Natural killer cell treated with Interleukin-12 subunit alpha and Interleukin-12 subunit beta and Interleukin-15 and Interleukin-18, amount 100 ng/mL, for 72 hours (primary cell): ENCODE measurements at regions not wholly inside any gene's neighbourhood (a gene's known extent, or its start where the extent isn't known, plus 50 kb on each side); places are given as distances from the start of the nearest gene placed in this dataset.

Experiments used
- ATAC-seq, 2 donors: fragments of 150-1000 bp; cut with Tn5 transposase in 1 of 2; sonication (Bioruptor Pico), chemical (Tn5 transposase) in 1 of 2; 2 replicates each; pipeline ENCODE4 v1.10.0; 2021
- DNase-seq: peaks from one replicate; pipeline ENCODE4 v3.0.0; 2022; ENCODE audit warnings: low spot score
- H3K27ac Mint-ChIP-seq, 2 donors: 1 replicate in 1 of 2; 2 replicates in 1 of 2; pipeline ENCODE4 v1.8.0; 2022; ENCODE audit warnings: mixed read lengths in 2 of 2, mild to moderate bottlenecking in 1 of 2, moderate library complexity in 1 of 2
- H3K27me3 Mint-ChIP-seq, 2 donors: 1 replicate in 1 of 2; 2 replicates in 1 of 2; pipeline ENCODE4 v1.8.0; 2022; ENCODE audit warnings: mixed read lengths in 2 of 2
- H3K36me3 Mint-ChIP-seq: one replicate; pipeline ENCODE4 v1.8.0; 2022; ENCODE audit warnings: mixed read lengths
- H3K4me1 Mint-ChIP-seq, 2 donors: 1 replicate in 1 of 2; 2 replicates in 1 of 2; pipeline ENCODE4 v1.8.0; 2022; ENCODE audit warnings: low read depth in 2 of 2, mixed read lengths in 2 of 2, mild to moderate bottlenecking in 1 of 2
- H3K4me3 Mint-ChIP-seq: one replicate; pipeline ENCODE4 v1.8.0; 2022; ENCODE audit warnings: mixed read lengths
- H3K9me3 Mint-ChIP-seq: 2 replicates; pipeline ENCODE4 v1.8.0; 2022; ENCODE audit warnings: mixed read lengths

DNA sequence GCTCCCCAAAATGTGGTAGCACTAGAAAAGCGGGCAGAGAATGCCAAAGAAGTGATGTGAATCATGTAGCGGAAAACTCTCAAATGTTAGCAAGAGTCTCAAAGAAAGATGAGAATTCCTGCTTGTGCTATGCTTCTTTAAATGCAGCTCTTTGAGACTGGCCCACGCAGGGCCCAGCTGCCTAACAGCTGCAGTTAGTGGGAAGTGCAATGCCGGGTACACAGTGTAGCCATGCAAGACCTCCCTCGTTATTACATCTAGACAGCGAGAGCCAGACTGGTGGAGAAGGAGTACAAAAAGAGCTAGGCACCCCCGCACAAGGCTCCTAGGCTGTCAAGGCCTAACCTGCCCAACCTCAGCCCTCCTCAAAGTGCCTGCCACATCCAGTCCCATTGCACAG is 201.7 kb upstream of the PRDM1 start:
- no peaks in the 10 kb centered on the region for H3K36me3 Mint-ChIP-seq
- ATAC-seq (no peak), DNase-seq (no peak)
- H3K4me3 Mint-ChIP-seq = no peak overlapping the region
- no peak overlapping the region for H3K27ac Mint-ChIP-seq
- peaks cover 19 to 30% of the 10 kb centered on the region in 2 donors for H3K27me3 Mint-ChIP-seq
- no peaks in the 10 kb centered on the region for H3K9me3 Mint-ChIP-seq
- peaks cover 31 to 52% of the 10 kb centered on the region in 2 donors for H3K4me1 Mint-ChIP-seq

DNA sequence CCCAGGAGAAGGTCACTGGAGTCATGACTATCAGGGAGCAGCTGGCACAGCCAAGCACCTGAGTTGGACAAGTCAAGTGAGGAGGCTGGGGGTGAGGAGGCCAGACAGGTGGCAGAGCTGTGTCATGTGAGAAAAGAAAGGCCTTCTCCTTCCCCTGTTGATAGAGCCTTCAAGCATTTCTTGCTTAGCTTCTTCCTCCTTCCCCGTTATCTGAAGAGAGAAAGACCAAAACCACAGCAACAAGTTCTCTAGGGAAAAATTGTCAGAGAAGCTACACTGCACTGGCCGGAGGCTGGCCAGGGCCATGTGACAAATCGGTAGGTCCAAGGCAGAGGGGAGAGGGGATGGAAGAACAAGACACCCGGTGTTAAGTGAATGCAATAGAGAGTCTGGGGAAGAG is 202.1 kb upstream of the PRDM1 start:
- ATAC-seq = no peak
- no peak for DNase-seq
- H3K9me3 Mint-ChIP-seq = no peaks in the 10 kb centered on the region
- H3K36me3 Mint-ChIP-seq = no peaks in the 10 kb centered on the region
- no peak overlapping the region for H3K4me3 Mint-ChIP-seq
- peaks cover 30 to 50% of the 10 kb centered on the region in 2 donors for H3K4me1 Mint-ChIP-seq
- peaks cover 22 to 34% of the 10 kb centered on the region in 2 donors for H3K27me3 Mint-ChIP-seq
- no peak overlapping the region for H3K27ac Mint-ChIP-seq

DNA sequence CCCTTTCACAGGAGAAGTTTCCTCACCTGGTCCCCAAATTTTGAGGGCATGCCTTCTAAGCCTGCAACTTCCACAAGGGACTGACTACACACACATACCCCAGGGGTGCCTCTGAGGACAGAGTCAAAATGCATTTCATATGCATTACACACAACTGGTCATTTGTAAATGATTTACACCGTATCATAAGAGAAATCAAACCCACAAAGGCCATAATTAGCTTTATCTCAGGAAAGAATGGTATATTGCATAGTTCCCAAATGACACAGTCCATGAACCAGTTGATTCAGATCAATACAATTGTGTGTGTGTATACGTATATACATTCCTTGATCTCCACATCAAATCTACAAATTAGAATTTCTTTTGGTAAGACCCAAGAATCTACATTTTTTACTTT is 203.3 kb upstream of the PRDM1 start:
- Mint-ChIP-seq H3K27ac (no peak overlapping the region), H3K36me3 (peaks cover 5% of the 10 kb centered on the region), H3K27me3 (peaks cover 32 to 46% of the 10 kb centered on the region in 2 donors), H3K4me3 (no peak overlapping the region), H3K4me1 (peaks cover 27 to 50% of the 10 kb centered on the region in 2 donors), H3K9me3 (peaks cover 3% of the 10 kb centered on the region)
- DNase-seq (no peak), ATAC-seq (no peak)

DNA sequence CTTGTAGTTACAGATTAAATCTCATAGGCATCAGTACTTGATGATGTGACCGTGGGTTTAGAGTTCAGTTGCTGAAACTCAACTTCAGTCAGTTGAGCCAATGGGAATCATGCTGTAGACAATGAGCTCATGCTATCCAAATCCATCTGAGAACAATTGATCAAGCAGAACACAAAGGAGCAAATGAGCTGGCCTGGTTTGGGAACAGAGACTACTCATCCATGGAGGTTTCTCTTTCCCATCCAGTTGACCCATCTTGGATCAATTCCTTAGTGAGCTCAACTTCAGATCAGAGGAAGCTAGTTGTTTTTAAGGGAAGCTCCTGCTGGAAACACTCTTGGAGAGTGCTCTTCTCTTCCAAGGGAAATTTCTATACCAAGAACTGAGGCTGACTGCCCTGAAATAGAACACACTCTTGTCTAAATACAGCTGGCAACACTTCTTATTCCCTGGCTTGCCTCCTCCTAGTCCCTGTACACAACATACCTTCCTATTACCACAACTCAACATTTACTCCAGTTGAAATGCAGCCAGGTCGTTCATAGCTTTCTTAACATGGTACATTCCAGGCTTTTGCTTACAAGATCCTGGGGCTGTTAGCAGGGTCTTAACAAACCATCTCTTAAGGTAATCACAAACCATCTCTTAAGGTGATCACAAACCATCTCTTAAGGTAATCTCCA is 203.9 kb upstream of the PRDM1 start:
- Mint-ChIP-seq H3K27me3 (peaks cover 34 to 49% of the 10 kb centered on the region in 2 donors), H3K4me1 (peaks cover 22 to 45% of the 10 kb centered on the region in 2 donors), H3K27ac (no peak overlapping the region), H3K4me3 (no peak overlapping the region), H3K36me3 (peaks cover 7% of the 10 kb centered on the region), H3K9me3 (peaks cover 3% of the 10 kb centered on the region)
- ATAC-seq = no peak
- no peak for DNase-seq

DNA sequence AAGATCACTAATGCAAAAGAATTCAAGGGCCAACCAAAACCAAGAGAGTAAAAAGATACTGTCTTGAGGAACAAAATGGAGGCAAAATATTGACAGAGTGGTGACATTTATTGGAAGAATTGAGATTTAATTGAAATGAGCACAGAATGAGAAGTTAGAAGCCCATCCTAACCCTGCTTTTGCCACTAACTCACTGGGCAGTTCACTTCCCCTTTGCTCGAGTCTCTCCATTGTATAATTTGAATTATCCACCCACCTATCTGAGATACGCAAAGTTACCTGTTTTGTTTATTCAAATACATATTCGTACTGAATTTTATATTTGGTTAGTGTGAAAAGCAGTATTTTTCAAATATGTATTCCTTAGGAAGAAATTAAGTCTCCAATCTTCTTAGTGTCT is 204.5 kb upstream of the PRDM1 start:
- peaks cover 17 to 39% of the 10 kb centered on the region in 2 donors for H3K4me1 Mint-ChIP-seq
- peaks cover 34 to 49% of the 10 kb centered on the region in 2 donors for H3K27me3 Mint-ChIP-seq
- no peak overlapping the region for H3K27ac Mint-ChIP-seq
- no peak for DNase-seq
- H3K9me3 Mint-ChIP-seq = peaks cover 3% of the 10 kb centered on the region
- peaks cover 7% of the 10 kb centered on the region for H3K36me3 Mint-ChIP-seq
- no peak overlapping the region for H3K4me3 Mint-ChIP-seq
- no peak for ATAC-seq

DNA sequence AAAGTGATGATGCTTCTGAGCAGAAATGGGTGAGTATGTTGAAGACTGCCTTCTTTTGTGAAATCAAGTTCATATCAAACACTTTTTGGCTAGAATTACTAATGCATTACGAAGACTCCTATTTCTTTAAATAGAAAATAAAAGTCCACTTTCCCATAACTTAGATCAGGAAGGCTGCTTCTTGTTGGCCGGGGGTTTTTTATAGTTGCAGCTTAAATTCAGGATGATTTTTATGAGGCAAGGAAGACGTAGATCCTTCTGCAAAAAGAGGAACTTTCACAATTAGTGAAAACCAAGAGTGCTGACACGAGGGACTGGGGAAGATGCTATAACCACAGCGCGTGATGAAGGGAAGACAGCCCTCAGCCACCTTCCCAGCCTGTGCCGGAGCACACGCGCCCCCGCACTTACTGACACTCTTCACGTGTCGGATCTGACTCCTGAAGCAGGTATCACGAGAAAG is 206.1 kb upstream of the PRDM1 start:
- Mint-ChIP-seq H3K27ac (peak overlapping the region in 1 of 2 donors; percentile 40), H3K4me3 (peak overlapping the region; percentile 28), H3K36me3 (peaks cover 7% of the 10 kb centered on the region), H3K9me3 (peaks cover 3% of the 10 kb centered on the region), H3K4me1 (peaks cover 16 to 29% of the 10 kb centered on the region in 2 donors), H3K27me3 (peaks cover 35 to 55% of the 10 kb centered on the region in 2 donors)
- ATAC-seq (peak; percentile 74 to 80), DNase-seq (no peak)

DNA sequence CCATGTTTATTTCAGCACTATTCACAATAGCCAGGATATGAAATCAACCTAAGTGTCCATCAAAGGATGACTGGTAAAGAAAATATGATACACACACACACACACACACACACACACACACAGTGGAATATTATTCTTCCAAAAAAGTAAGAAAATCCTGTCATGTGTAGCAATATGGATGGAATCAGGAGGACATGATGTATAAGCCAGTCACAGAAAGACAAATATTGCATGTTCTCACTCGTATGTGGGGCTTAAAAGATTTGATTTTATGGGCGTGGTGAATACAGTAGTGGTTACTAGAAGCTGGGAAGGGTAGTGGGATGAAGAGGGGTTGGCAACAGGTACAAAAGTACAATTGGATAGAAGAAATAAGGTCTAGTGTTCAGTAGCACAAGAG is 207.0 kb upstream of the PRDM1 start:
- Mint-ChIP-seq H3K36me3 (peaks cover 7% of the 10 kb centered on the region), H3K4me3 (no peak overlapping the region), H3K9me3 (peaks cover 3% of the 10 kb centered on the region), H3K27me3 (peaks cover 40 to 58% of the 10 kb centered on the region in 2 donors), H3K27ac (no peak overlapping the region), H3K4me1 (peaks cover 18 to 25% of the 10 kb centered on the region in 2 donors)
- ATAC-seq (no peak), DNase-seq (no peak)

DNA sequence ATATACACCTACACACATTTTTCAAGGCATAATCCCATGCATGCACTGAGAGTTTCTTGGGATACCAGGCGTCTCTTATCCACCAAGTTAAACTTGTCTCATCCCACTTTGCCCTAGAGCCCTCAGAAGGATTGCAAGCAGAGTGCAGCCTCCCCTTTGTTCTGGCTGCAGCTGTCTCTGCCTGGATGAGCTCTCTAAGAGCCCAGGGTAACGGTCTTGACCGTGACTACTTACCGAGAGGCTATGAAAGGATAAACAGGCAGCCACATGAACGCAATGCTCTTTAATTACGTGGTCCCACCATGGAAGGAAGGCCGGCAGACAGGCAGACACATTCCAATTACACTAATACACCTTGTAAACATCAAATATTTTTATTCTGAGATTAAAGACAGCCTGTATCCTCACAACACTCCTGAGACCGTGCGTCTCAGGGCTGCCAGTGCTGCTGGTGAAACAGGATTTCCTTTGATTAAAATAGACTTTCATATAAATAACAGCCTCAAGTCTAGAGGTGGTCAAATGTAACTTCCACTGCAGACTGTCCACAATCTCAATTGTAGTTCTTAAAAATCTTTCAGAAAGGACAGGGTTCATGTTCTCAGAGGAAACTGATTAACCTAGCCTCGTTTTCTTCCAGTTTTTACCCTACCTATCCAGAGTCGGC is 210.0 kb upstream of the PRDM1 start:
- ATAC-seq = no peak

DNA sequence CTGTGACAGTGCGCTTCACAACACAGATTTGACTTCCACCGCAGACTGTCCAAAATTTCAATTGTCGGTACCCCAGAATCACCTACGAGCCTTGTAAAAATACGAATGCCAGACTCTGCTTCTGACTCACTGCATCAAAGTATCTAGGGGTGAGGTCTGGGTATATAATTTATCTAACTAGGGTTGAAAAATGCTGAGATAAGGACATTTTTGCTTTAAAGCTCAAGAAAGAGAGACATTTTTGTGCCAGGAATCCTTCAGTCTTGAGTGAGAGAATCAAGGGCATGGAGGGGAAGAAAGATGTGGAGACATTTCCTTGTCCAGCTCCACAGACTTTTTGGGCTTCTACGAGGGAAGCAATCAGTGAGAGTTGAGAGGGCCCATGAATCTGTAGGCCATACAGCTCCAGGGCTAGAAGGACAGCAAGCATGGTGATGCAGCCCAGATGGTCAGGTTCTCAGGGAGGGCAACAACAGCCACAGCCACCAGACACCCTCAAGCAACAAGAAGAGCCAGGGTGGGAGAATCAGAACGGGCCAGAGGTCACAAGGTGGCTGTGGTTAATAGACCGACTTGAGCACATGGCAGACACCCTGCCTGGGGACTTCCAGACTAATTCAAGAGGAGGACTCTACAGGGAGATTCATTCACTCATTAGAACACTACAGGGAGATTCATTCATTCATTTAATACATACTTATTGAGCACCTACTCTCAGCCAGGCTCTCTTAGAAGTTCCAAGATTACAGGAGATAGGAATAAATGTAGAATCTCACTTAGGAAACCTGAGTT is 211.1 kb upstream of the PRDM1 start:
- H3K36me3 Mint-ChIP-seq = peaks cover 7% of the 10 kb centered on the region
- DNase-seq (no peak), ATAC-seq (no peak)
- peaks cover 32 to 35% of the 10 kb centered on the region in 2 donors for H3K27me3 Mint-ChIP-seq
- no peak overlapping the region for H3K27ac Mint-ChIP-seq
- peaks cover 10 to 18% of the 10 kb centered on the region in 2 donors for H3K4me1 Mint-ChIP-seq
- H3K4me3 Mint-ChIP-seq = no peak overlapping the region
- peaks cover 3% of the 10 kb centered on the region for H3K9me3 Mint-ChIP-seq

More for the DNA sequence above, 210.0 kb upstream of the PRDM1 start:
- Mint-ChIP-seq H3K4me1 (peaks cover 15 to 26% of the 10 kb centered on the region in 2 donors), H3K27me3 (peaks cover 35 to 46% of the 10 kb centered on the region in 2 donors), H3K36me3 (peaks cover 7% of the 10 kb centered on the region), H3K9me3 (peaks cover 3% of the 10 kb centered on the region), H3K27ac (no peak overlapping the region), H3K4me3 (no peak overlapping the region)
- no peak for DNase-seq

DNA sequence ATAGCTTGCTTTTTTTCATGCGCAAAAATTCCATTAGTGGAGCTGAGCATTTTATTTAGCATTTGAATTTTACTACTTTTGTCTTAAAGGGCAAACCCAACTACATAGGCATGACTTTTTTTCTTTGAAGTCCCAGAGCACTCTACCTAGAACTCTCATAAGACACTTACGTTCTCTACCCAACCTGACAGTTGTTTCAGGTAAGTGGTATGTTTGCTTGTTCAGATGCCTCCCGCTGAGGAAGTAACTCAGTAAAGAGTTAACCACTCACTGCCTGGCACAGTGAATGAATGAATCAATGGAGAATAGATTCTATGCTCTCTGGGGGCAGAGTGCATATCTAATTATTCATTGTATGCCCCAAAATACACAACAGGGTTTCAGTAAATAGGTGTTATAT is 212.3 kb upstream of the PRDM1 start:
- DNase-seq = no peak
- H3K27ac Mint-ChIP-seq = no peak overlapping the region
- peaks cover 3% of the 10 kb centered on the region for H3K9me3 Mint-ChIP-seq
- peaks cover 9 to 15% of the 10 kb centered on the region in 2 donors for H3K4me1 Mint-ChIP-seq
- ATAC-seq = no peak
- peaks cover 7% of the 10 kb centered on the region for H3K36me3 Mint-ChIP-seq
- H3K4me3 Mint-ChIP-seq = peak overlapping the region; percentile 4
- H3K27me3 Mint-ChIP-seq = peaks cover 28 to 29% of the 10 kb centered on the region in 2 donors

DNA sequence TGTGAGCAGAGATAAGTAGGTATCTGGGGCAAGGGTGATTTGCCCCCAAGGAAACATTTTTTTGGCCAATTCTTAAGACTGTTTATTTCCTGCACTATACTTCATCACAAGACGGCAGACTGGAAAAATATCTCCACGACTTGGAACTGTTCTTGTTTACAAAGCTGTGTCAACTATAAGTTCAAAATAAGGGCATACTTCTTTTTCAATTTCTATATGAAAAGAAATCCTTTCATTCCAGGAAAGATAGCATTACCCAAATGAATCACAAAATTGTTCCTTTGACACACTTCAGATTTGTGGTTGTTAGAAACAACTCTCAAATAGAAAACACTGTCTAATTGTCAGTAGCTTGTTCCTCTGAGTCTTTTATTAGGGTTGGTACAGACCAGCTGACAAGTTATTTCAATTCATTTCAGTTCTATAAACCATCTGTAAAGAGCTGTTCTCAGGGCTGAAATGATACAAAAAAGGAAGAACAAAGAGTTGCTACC is 212.9 kb upstream of the PRDM1 start:
- Mint-ChIP-seq H3K9me3 (peaks cover 3% of the 10 kb centered on the region), H3K4me3 (peak overlapping the region; percentile 4), H3K27me3 (peaks cover 22 to 24% of the 10 kb centered on the region in 2 donors), H3K4me1 (peaks cover 9 to 14% of the 10 kb centered on the region in 2 donors), H3K27ac (no peak overlapping the region), H3K36me3 (peaks cover 6% of the 10 kb centered on the region)
- ATAC-seq (peak in 1 of 2 donors; percentile 81), DNase-seq (no peak)

DNA sequence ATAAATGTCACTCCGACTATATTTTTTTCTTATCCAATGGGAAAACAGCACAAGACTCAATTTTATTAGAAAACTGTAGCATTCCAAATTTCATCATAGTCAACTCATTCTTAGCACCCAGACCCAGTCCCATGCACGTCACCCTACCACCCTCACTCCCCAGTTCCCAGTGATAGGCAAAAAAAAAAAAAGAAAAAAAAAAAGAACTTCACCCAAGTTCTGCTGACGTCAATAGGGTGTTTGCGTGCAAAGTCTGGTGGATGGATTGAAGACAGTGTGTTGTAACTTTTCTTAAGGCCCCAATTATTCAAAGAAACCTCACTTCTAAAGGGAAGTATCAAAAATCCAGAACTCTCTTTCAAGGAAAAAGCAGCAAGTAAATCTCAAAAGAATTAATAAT is 213.9 kb upstream of the PRDM1 start:
- Mint-ChIP-seq H3K36me3 (no peaks in the 10 kb centered on the region), H3K4me1 (peaks cover 9% of the 10 kb centered on the region in 2 donors), H3K9me3 (peaks cover 4% of the 10 kb centered on the region), H3K27me3 (peaks cover 24 to 25% of the 10 kb centered on the region in 2 donors), H3K27ac (no peak overlapping the region), H3K4me3 (no peak overlapping the region)
- no peak for ATAC-seq
- DNase-seq = no peak

DNA sequence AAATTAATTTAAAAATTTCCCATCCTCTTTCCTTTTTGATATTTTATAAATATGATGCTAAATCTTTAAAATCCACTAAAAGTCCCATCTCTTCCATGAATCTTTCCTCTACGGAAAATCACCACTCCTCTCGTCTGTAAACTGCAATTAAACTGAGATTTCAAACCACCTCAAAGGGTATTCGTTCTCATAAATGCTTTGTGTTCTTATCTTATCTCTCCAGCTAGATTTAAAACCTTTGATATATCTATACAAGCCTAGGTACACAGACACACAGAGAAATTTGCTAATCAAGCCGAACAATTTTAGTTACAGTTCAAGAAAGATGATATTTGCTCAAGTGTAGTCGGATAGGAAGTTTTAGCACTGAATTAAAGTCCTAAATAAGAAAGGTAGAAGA is 214.6 kb upstream of the PRDM1 start:
- Mint-ChIP-seq H3K27ac (no peak overlapping the region), H3K4me1 (peaks cover 7 to 9% of the 10 kb centered on the region in 2 donors), H3K4me3 (no peak overlapping the region), H3K9me3 (peaks cover 4% of the 10 kb centered on the region), H3K36me3 (no peaks in the 10 kb centered on the region), H3K27me3 (peaks cover 27 to 28% of the 10 kb centered on the region in 2 donors)
- DNase-seq (no peak), ATAC-seq (no peak)
